HUES64 (cell line): ENCODE measurements at regions not wholly inside any gene's neighbourhood (a gene's known extent, or its start where the extent isn't known, plus 50 kb on each side); places are given as distances from the start of the nearest gene placed in this dataset.

ENCODE experiments used
- H3K27ac ChIP-seq: 2 replicates; pipeline ENCODE4 v1.7.0; 2013; ENCODE audit warnings: low read depth, low read length, inconsistent platforms
- H3K27me3 ChIP-seq: 2 replicates; pipeline ENCODE4 v1.6.1; 2013; ENCODE audit warnings: mild to moderate bottlenecking, low read length; ENCODE audit not compliant: insufficient read depth
- H3K36me3 ChIP-seq: 2 replicates; pipeline ENCODE4 v1.6.1; 2013; ENCODE audit warnings: mild to moderate bottlenecking, low read length; ENCODE audit not compliant: insufficient read depth
- H3K4me1 ChIP-seq: 2 replicates; pipeline ENCODE4 v1.6.1; 2013; ENCODE audit warnings: mild to moderate bottlenecking, low read length, moderate library complexity; ENCODE audit not compliant: insufficient read depth
- H3K4me3 ChIP-seq: 2 replicates; pipeline ENCODE4 v1.5.1; 2013; ENCODE audit warnings: mild to moderate bottlenecking, low read length, moderate library complexity
- H3K9ac ChIP-seq: 2 replicates; pipeline ENCODE4 v1.6.1; 2013; ENCODE audit warnings: mild to moderate bottlenecking, low read depth, low read length
- H3K9me3 ChIP-seq: 2 replicates; pipeline ENCODE4 v1.6.1; 2013; ENCODE audit warnings: low read depth, low read length; ENCODE audit not compliant: insufficient read depth
- WGBS: fragments of 150-250, 120-280 bp; methylation state at CpG from one replicate; pipeline ENCODE4 v1.1.7; 2013; ENCODE audit warnings: missing lambda C conversion rate; 5-methylcytosine and 5-hydroxymethylcytosine counted together

GRCh38 chr11:119992171-119993051 is 145.5 kb downstream of the TRIM29 start:
- no peaks in the 10 kb centered on the region for H3K9me3 ChIP-seq
- 88% methylated on average over 23 of the region's 23 CpGs for whole genome bisulfite sequencing
- H3K36me3 ChIP-seq, result no peaks in the 10 kb centered on the region
- no peak overlapping the region for H3K27ac ChIP-seq
- no peaks in the 10 kb centered on the region for H3K4me1 ChIP-seq
- H3K9ac ChIP-seq, result no peak overlapping the region
- H3K27me3 ChIP-seq, result peaks cover 8% of the 10 kb centered on the region; the same call in 1 of the 2 replicates
- no peak overlapping the region for H3K4me3 ChIP-seq

GRCh38 chr11:119991669-119992068 is 146.2 kb downstream of the TRIM29 start:
- H3K27ac ChIP-seq, result no peak overlapping the region
- H3K4me3 ChIP-seq, result no peak overlapping the region
- H3K4me1 ChIP-seq, result no peaks in the 10 kb centered on the region
- H3K9ac ChIP-seq, result no peak overlapping the region
- no peaks in the 10 kb centered on the region for H3K36me3 ChIP-seq
- H3K27me3 ChIP-seq, result peaks cover 8% of the 10 kb centered on the region; the same call in 1 of the 2 replicates
- H3K9me3 ChIP-seq, result no peaks in the 10 kb centered on the region
- 85% methylated on average over 3 of the region's 3 CpGs for WGBS

DNA sequence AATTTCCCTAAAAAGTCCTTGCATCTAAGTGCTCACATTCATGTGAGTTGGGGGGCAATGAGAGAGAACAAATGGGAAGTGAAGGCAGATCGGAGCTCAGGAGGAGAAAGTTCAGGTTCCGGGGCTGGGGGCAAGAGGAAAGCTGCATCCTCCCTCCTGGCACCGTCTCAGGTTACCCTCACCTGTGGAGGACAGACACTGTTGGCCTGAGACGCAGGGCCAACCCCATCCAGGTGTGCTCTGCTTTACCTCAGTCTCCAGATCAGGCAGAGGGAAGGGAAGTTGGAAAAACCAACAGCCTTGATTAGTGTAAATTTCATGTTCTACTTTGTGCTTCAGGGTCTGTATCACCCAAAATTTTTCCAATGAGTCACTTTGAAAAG is 146.9 kb downstream of the TRIM29 start:
- Histone ChIP-seq H3K4me3 (no peak overlapping the region), H3K36me3 (no peaks in the 10 kb centered on the region), H3K27me3 (peaks cover 8% of the 10 kb centered on the region; the same call in 1 of the 2 replicates), H3K4me1 (no peaks in the 10 kb centered on the region), H3K9me3 (no peaks in the 10 kb centered on the region), H3K27ac (no peak overlapping the region), H3K9ac (no peak overlapping the region)
- WGBS, result 97% methylated on average over 4 of the region's 4 CpGs

GRCh38 chr11:119990309-119991021 is 147.4 kb downstream of the TRIM29 start:
- Histone ChIP-seq H3K9ac (no peak overlapping the region), H3K9me3 (no peaks in the 10 kb centered on the region), H3K27ac (no peak overlapping the region), H3K36me3 (no peaks in the 10 kb centered on the region), H3K4me3 (no peak overlapping the region), H3K4me1 (no peaks in the 10 kb centered on the region), H3K27me3 (peaks cover 8% of the 10 kb centered on the region; the same call in 1 of the 2 replicates)
- 90% methylated on average over 6 of the region's 6 CpGs for WGBS

DNA sequence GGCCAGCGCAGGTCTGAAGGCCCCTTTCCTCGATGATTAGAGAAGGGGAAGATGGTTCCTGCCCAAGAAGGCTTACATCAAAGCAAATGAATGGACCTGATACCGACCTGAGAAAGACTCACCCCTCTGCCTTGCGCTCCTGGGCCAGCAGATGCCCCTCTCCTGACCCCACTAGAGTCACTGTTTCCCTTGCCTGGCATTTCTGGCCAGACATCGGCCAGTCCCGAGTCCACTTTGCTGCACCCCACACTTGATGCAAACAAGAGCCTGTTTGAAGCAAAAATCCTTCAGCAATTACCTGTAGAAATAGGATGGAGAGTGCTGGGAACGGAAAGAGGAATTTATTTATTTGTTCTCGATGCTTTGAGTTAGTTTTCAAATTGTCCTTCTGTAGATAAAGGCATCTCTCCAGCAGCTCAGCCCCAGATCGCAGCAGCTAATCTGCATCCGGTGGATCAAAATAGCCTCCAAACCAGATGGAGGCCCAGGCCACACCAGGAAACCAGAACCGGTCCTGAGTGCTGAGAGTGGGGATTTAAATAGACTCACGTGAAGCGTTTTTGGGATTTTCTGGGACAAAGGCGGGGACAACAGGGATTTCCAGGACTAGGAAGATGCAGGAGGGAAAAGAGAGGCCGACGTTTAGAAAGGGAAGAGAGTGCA is 148.6 kb downstream of the TRIM29 start:
- no peak overlapping the region for H3K4me3 ChIP-seq
- H3K27ac ChIP-seq, result no peak overlapping the region
- 87% methylated on average over 16 of the region's 16 CpGs for WGBS
- no peaks in the 10 kb centered on the region for H3K4me1 ChIP-seq
- H3K36me3 ChIP-seq, result no peaks in the 10 kb centered on the region
- H3K9ac ChIP-seq, result no peak overlapping the region
- peaks cover 8% of the 10 kb centered on the region; the same call in 1 of the 2 replicates for H3K27me3 ChIP-seq
- no peaks in the 10 kb centered on the region for H3K9me3 ChIP-seq

DNA sequence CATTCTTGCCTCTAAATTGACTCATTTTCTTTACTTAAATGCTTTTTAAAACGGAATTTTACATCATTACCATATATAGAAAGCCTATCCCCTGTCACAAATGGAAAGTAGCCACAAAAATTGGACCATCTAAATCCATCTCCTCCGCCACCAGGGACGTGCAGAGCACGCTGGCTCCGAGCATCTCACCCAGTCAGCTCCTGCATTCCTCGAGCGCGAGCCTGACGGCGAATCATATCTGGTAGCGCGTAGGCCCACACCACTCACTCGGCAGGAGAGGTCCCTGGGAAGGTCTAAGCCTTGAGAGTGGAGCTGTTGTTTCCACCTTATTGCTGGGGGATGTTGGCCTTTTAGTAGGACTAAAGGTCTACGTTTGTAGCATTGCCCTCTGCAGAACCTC is 152.4 kb downstream of the TRIM29 start:
- Histone ChIP-seq H3K27me3 (peaks cover 8% of the 10 kb centered on the region; the same call in 1 of the 2 replicates), H3K36me3 (no peaks in the 10 kb centered on the region), H3K4me1 (no peaks in the 10 kb centered on the region; the same call in 1 of the 2 replicates), H3K9ac (no peak overlapping the region), H3K4me3 (no peak overlapping the region), H3K27ac (no peak overlapping the region), H3K9me3 (no peaks in the 10 kb centered on the region)
- 92% methylated on average over 14 of the region's 14 CpGs for WGBS

DNA sequence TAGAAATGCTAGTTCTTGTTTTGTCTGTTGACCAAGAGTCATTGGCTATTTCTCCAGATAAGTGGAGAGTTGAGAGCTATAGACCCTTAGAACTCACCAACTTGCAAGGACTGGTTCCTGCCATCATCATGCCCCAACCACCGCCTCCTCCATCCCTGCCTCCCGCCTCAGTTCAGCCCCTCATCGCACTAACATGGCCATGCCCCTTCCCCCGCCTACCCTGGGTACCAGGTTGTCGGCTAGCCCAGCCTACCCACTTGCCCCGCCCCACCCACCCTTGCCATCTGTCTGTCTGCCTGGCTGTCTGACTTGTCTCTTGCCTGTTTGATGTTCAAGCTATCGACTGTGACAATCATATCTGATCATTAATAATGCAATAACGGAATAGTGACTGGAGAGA is 154.1 kb downstream of the TRIM29 start:
- Histone ChIP-seq H3K4me1 (no peaks in the 10 kb centered on the region; the same call in 1 of the 2 replicates), H3K9ac (no peak overlapping the region), H3K4me3 (no peak overlapping the region), H3K27ac (no peak overlapping the region), H3K27me3 (peaks cover 7% of the 10 kb centered on the region; the same call in 1 of the 2 replicates), H3K36me3 (no peaks in the 10 kb centered on the region), H3K9me3 (no peaks in the 10 kb centered on the region)
- WGBS, result 96% methylated on average over 7 of the region's 8 CpGs

DNA sequence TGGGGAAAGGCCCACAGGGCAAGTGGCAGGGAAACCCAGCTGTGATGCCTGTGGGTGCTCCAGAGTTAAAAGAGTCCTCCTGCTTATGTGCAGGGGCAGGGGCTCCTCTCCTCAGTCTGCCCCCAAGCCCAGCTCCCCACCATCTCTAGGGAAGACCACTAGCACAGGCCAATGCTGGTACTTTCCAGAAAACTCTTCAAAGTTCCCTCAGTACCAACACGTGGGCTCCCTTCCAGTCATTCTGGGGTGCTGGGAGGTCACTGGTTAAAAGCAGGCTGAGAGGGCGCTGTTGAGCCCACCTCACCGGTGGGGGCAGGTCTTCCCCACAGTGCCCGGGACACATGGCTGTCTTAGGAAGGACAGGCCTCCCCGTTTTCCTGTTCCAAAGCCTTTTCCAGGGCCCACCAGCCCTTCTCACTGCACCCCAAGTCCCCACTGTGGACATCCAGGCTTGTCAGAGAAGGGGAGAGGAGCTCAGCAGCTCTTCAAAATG is 154.6 kb downstream of the TRIM29 start:
- Histone ChIP-seq H3K27me3 (peaks cover 2% of the 10 kb centered on the region; the same call in 1 of the 2 replicates), H3K4me3 (no peak overlapping the region), H3K4me1 (no peaks in the 10 kb centered on the region; the same call in 1 of the 2 replicates), H3K9ac (no peak overlapping the region), H3K9me3 (no peaks in the 10 kb centered on the region), H3K36me3 (no peaks in the 10 kb centered on the region), H3K27ac (no peak overlapping the region)
- 66% methylated on average over 5 of the region's 5 CpGs for WGBS

- Histone ChIP-seq H3K36me3 (no peaks in the 10 kb centered on the region), H3K27ac (no peak overlapping the region), H3K27me3 (no peaks in the 10 kb centered on the region), H3K9me3 (no peaks in the 10 kb centered on the region), H3K4me1 (no peaks in the 10 kb centered on the region; the same call in 1 of the 2 replicates), H3K9ac (no peak overlapping the region), H3K4me3 (no peak overlapping the region)
- 90% methylated on average over 16 of the region's 16 CpGs for WGBS
Observed at GRCh38 chr11:119982517-119983239, 155.2 kb downstream of the TRIM29 start.

DNA sequence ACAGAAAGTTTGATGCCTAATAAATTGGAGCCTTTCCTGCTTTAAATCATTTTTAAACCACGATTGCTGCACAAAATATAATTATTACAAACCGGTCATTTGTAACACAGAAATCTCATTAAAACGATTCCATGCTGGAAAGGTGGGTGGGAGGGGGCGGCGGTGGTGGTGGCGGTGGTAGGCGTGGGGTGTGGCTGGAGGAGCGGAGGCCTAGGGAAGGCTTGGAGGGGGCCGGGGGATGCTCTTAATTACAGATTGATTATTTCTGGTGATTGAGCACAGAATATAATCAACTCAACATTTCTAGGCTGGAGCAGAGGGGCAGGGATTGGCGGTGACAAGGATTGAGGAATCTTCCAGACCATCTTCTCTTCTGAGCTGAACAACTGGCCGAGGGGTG is 157.5 kb downstream of the TRIM29 start:
- H3K36me3 ChIP-seq, result no peaks in the 10 kb centered on the region
- peaks cover 8% of the 10 kb centered on the region for H3K4me1 ChIP-seq
- H3K4me3 ChIP-seq, result no peak overlapping the region
- H3K27me3 ChIP-seq, result peaks cover 9% of the 10 kb centered on the region; the same call in 1 of the 2 replicates
- no peaks in the 10 kb centered on the region for H3K9me3 ChIP-seq
- H3K9ac ChIP-seq, result no peak overlapping the region
- no peak overlapping the region for H3K27ac ChIP-seq
- 89% methylated on average over 11 of the region's 11 CpGs for WGBS
